Transverse colon (tissue), 3 donors: ENCODE measurements at regions not wholly inside any gene's neighbourhood (a gene's known extent, or its start where the extent isn't known, plus 50 kb on each side); places are given as distances from the start of the nearest gene placed in this dataset.

Source experiments
- CTCF ChIP-seq, 5 experiments: fragments of 200-600 bp in 3 of 5; fragments of 450-650 bp in 2 of 5; sonication (generic) in 3 of 5; IDR thresholded peaks; 1 replicate in 2 of 5; 2 replicates in 3 of 5; pipeline ENCODE4 v1.5.1; 2016 to 2017; ENCODE audit warnings: antibody characterized with exemption in 5 of 5, inconsistent platforms in 3 of 5, mild to moderate bottlenecking in 2 of 5, moderate library complexity in 1 of 5
- POLR2A ChIP-seq: fragments of 450-650 bp; IDR thresholded peaks from one replicate; pipeline ENCODE4 v1.6.1; 2016; ENCODE audit warnings: antibody characterized with exemption, mild to moderate bottlenecking, moderate library complexity

- TF ChIP-seq CTCF (IDR thresholded peaks at IDR 0.05): no peak
- TF ChIP-seq POLR2A: no peak
These were observed 504.2 kb upstream of the LINC00305 start for GRCh38 chr18:64653068-64653467.
